ENCODE measurements at regions not wholly inside any gene's neighbourhood (a gene's known extent, or its start where the extent isn't known, plus 50 kb on each side); places are given as distances from the start of the nearest gene placed in this dataset.

DNA sequence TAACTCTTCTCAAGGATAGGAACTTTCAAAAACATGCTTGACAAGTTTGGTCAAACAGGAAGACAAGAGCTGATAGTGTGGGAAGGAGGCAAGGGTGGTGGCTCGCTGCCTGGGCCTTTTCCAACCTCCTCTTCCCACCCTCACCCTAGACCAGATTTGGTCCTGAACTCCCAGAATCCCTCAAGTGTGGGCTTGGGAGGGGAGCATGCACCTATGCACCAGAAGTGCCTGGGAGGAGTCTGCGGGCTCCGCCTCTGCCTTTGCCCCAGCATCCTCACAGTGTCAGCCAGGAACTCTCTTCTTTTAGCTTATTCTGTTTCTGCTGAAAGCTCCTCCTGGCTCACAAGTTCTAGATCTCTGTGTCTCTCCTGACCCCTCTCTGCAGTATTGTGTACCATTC lies 126.2 kb upstream of the MRPS22 start:
- TF ChIP-seq EZH2 (IDR thresholded peaks at IDR 0.05; ENCODE audit: borderline replicate concordance, low read depth, low read length, severe bottlenecking) = no peak
- TF ChIP-seq, protein P1, sequence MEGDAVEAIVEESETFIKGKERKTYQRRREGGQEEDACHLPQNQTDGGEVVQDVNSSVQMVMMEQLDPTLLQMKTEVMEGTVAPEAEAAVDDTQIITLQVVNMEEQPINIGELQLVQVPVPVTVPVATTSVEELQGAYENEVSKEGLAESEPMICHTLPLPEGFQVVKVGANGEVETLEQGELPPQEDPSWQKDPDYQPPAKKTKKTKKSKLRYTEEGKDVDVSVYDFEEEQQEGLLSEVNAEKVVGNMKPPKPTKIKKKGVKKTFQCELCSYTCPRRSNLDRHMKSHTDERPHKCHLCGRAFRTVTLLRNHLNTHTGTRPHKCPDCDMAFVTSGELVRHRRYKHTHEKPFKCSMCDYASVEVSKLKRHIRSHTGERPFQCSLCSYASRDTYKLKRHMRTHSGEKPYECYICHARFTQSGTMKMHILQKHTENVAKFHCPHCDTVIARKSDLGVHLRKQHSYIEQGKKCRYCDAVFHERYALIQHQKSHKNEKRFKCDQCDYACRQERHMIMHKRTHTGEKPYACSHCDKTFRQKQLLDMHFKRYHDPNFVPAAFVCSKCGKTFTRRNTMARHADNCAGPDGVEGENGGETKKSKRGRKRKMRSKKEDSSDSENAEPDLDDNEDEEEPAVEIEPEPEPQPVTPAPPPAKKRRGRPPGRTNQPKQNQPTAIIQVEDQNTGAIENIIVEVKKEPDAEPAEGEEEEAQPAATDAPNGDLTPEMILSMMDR (IDR thresholded peaks at IDR 0.05; ENCODE audit: borderline replicate concordance, extremely low read depth, low read length, poor library complexity, severe bottlenecking) = no peak

Measured in DND-41 (cell line).